Testis (tissue), 2 donors: ENCODE measurements at regions not wholly inside any gene's neighbourhood (a gene's known extent, or its start where the extent isn't known, plus 50 kb on each side); places are given as distances from the start of the nearest gene placed in this dataset.
"Not testable (repeated sequence)": the region's sequence is repeated elsewhere in the genome, so short reads cannot be mapped to it uniquely, and the experiment has no call there.

Source experiments
- DNase-seq: peaks from one replicate; pipeline ENCODE4 v3.0.0-alpha.2; 2019
- H3K27ac ChIP-seq, 2 donors: fragments of 200-600 bp; sonication (generic); one replicate each; pipeline ENCODE4 v1.5.1; 2019
- H3K27me3 ChIP-seq: fragments of 200-600 bp; sonication (generic); one replicate; pipeline ENCODE4 v1.5.1; 2019
- H3K36me3 ChIP-seq: fragments of 200-600 bp; sonication (generic); one replicate; pipeline ENCODE4 v1.5.1; 2017; ENCODE audit warnings: low read depth; ENCODE audit errors: missing control alignments
- H3K4me1 ChIP-seq: fragments of 200-600 bp; sonication (generic); one replicate; pipeline ENCODE4 v1.5.1; 2019
- H3K4me3 ChIP-seq, 2 donors: fragments of 200-600 bp; sonication (generic); one replicate each; pipeline ENCODE4 v1.5.1; 2017 to 2019
- H3K9me3 ChIP-seq: fragments of 200-600 bp; sonication (generic); one replicate; pipeline ENCODE4 v1.5.1; 2017
- POLR2A ChIP-seq: fragments of 450-650 bp; IDR thresholded peaks from one replicate; pipeline ENCODE4 v1.6.1; 2017; ENCODE audit warnings: antibody characterized with exemption, mild to moderate bottlenecking, moderate library complexity
- WGBS, 2 donors: methylation state at CpG; one replicate each; pipeline ENCODE4 v1.1.5; 2018; 5-methylcytosine and 5-hydroxymethylcytosine counted together
- intact Hi-C: fragments of 100-400 bp; cut with DNase I; formaldehyde crosslinking; loops from one replicate; pipeline ENCODE4 v1.15.1; 2023; ENCODE audit warnings: low total_unique reads
- TF ChIP-seq, protein P1 (sequence below), 3 experiments: fragments of 450-650 bp in 2 of 3; fragments of 200-600 bp in 1 of 3; sonication (generic) in 1 of 3; IDR thresholded peaks; one replicate each; pipeline ENCODE4 v1.5.1; 2016 to 2019; ENCODE audit warnings: antibody characterized with exemption in 3 of 3, mild to moderate bottlenecking in 2 of 3, moderate library complexity in 1 of 3

DNA sequence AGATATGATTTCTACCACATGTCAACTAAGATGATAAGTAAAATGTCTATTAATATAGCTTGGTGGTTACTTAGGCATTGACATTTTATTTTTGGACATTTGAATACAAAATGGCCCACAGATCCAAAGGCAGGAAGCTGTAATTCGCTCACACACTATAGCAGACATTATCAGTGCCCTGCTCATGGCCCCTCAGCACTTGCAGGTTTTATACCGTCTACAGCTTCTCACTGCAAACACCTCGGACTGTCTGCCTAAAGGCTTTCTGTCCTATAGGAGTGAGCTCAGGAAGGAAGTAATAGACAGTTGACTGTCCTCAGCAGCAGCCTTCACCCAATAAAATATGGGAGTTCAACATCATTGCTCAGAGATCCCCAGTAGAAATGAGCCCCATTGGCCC is 140.8 kb upstream of the RASA1 start:
- no peak overlapping the region for H3K27ac ChIP-seq
- DNase-seq: no peak
- WGBS, 2 donors: 45 to 56% methylated on average over 3 of the region's 3 CpGs
- no peaks in the 10 kb centered on the region for H3K27me3 ChIP-seq
- peaks cover 4% of the 10 kb centered on the region for H3K4me1 ChIP-seq
- intact Hi-C loops: no loop called here
- H3K36me3 ChIP-seq: no peaks in the 10 kb centered on the region
- no peak overlapping the region for H3K4me3 ChIP-seq
- H3K9me3 ChIP-seq: no peaks in the 10 kb centered on the region
- TF ChIP-seq, protein P1, sequence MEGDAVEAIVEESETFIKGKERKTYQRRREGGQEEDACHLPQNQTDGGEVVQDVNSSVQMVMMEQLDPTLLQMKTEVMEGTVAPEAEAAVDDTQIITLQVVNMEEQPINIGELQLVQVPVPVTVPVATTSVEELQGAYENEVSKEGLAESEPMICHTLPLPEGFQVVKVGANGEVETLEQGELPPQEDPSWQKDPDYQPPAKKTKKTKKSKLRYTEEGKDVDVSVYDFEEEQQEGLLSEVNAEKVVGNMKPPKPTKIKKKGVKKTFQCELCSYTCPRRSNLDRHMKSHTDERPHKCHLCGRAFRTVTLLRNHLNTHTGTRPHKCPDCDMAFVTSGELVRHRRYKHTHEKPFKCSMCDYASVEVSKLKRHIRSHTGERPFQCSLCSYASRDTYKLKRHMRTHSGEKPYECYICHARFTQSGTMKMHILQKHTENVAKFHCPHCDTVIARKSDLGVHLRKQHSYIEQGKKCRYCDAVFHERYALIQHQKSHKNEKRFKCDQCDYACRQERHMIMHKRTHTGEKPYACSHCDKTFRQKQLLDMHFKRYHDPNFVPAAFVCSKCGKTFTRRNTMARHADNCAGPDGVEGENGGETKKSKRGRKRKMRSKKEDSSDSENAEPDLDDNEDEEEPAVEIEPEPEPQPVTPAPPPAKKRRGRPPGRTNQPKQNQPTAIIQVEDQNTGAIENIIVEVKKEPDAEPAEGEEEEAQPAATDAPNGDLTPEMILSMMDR (IDR thresholded peaks at IDR 0.05): no peak
- no peak for TF ChIP-seq POLR2A

DNA sequence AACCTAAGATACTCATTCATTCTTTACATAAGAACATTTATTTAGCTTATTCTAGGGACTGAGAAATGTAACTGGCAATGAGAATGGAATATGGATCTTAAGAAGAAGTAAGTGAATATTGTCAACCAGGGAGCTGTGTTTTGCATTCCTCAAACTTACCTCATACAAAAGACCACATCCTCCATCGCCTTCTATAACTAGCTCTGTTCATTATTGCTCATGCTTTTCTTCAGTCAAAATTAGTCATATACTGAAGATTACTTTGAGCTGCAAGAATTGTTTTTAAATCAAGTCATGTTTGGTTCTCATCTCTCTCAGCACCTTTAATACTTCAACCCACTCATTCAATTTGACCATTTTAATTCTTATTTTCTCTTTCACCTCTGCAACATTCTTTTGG is 140.3 kb upstream of the RASA1 start:
- H3K36me3 ChIP-seq: no peaks in the 10 kb centered on the region
- no peak for DNase-seq
- no peak overlapping the region for H3K27ac ChIP-seq
- TF ChIP-seq POLR2A: no peak
- TF ChIP-seq, protein P1 (IDR thresholded peaks at IDR 0.05): no peak
- H3K4me1 ChIP-seq: peaks cover 2% of the 10 kb centered on the region
- WGBS, 2 donors: 80 to 89% methylated on average over 1 of the region's 1 CpG
- no peak overlapping the region for H3K4me3 ChIP-seq
- no peaks in the 10 kb centered on the region for H3K9me3 ChIP-seq
- intact Hi-C loops: no loop called here
- H3K27me3 ChIP-seq: no peaks in the 10 kb centered on the region

DNA sequence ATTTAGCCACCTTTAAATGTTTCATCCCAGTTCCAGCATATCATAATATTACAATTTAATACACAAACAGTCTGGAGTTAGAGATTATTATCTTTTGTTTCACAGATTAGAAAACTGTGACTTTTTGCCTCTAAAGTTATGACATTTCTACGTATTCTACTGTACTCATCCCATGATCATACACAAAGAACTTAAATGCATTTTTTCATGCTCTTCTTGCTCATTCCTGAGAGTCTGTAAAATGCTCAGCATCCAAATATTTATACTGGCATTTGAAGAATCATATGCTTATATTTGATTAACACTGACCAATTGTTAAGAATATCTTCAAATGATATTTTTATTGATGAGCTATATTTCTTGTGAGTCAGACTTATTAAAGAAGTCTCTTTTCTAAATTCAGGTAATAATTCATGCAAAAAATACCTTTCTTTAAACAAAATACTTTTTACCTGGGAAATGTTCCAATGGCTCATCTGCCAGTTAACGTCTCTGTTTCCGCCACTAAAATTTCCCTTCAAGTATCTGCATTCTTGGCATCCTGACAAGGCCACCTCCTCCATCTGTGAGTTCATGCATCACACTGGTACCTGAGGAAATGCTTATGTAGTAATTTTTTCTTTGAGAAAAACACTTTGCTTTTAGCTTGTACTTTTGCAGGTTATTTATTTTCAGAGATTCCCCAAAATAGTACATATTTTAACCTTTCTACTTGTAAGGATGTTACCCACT is 139.6 kb upstream of the RASA1 start:
- H3K9me3 ChIP-seq: no peaks in the 10 kb centered on the region
- intact Hi-C loops: no loop called here
- no peak overlapping the region for H3K4me3 ChIP-seq
- no peaks in the 10 kb centered on the region for H3K27me3 ChIP-seq
- no peak for DNase-seq
- no peaks in the 10 kb centered on the region for H3K36me3 ChIP-seq
- no peak for TF ChIP-seq POLR2A
- TF ChIP-seq, protein P1 (IDR thresholded peaks at IDR 0.05): no peak
- no peak overlapping the region for H3K27ac ChIP-seq
- WGBS, 2 donors: 58 to 59% methylated on average over 3 of the region's 3 CpGs
- H3K4me1 ChIP-seq: no peaks in the 10 kb centered on the region

DNA sequence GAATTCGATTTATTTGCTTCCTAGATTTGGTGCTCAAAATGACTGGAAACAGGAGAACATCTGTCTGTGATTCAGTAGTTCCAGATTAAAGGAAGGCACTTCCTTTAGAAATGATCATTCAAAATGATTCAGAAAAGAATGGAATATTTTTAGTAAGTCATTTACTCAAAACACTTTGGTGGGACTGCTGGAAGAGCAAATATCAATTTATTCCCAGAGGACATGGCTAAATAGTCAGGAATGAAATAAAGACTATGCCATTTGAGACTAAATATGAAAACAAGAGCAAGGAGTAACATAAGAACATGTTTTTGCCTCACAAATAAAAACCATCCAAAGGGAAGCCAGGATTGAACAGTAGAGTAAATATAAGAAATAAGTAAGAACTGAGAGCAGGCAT is 138.6 kb upstream of the RASA1 start:
- no peak overlapping the region for H3K4me3 ChIP-seq
- WGBS, 2 donors: 66 to 76% methylated on average over 1 of the region's 1 CpG
- H3K9me3 ChIP-seq: no peaks in the 10 kb centered on the region
- H3K27me3 ChIP-seq: no peaks in the 10 kb centered on the region
- DNase-seq: no peak
- TF ChIP-seq POLR2A: no peak
- TF ChIP-seq, protein P1 (IDR thresholded peaks at IDR 0.05): no peak
- no peak overlapping the region for H3K27ac ChIP-seq
- no peaks in the 10 kb centered on the region for H3K36me3 ChIP-seq
- no peaks in the 10 kb centered on the region for H3K4me1 ChIP-seq
- intact Hi-C loops: no loop called here

DNA sequence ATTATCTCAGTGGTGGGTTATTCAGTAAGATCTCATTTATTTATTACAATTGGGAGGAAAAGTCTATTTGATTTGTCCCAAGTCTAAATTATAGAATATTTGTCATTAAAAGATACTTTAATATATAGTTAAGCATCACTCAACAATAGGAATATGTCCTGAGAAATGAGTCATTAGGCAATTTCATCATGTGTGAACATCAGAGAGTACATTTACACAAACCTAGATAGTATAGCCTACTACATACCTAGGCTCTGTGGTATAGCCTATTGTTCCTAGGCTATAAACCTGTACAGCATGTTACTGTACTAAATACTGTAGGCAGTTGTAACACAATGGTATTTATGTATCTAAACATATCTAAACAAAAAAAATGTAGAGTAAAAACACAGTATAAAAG is 135.0 kb upstream of the RASA1 start:
- Histone ChIP-seq H3K9me3 (no peaks in the 10 kb centered on the region), H3K27me3 (no peaks in the 10 kb centered on the region), H3K27ac (no peak overlapping the region), H3K4me3 (no peak overlapping the region), H3K4me1 (peaks cover 9% of the 10 kb centered on the region), H3K36me3 (no peaks in the 10 kb centered on the region)
- TF ChIP-seq POLR2A: no peak
- TF ChIP-seq, protein P1 (IDR thresholded peaks at IDR 0.05): no peak
- intact Hi-C loops: no loop called here
- no peak for DNase-seq

DNA sequence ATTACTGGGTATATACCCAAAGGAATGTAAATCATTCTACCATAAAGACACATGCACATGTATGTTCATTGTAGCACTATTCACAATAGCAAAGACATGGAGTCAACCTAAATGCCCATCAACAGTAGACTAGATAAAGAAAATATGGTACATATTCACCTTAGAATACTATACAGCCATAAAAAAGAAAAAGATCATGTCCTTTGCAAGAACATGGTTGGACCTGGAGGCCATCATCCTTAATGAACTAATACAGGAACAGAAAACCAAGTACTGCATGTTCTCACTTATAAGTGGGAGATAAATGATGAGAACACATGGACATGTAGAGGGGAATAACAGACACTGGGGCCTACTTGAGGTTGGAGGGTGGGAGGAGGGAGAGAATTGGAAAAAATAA is 133.2 kb upstream of the RASA1 start:
- intact Hi-C loops, H3K27me3 ChIP-seq, DNase-seq, H3K36me3 ChIP-seq, H3K9me3 ChIP-seq, H3K4me3 ChIP-seq, H3K27ac ChIP-seq: not testable (repeated sequence)
- peaks cover 18% of the 10 kb centered on the region for H3K4me1 ChIP-seq
